ENCODE measurements at regions not wholly inside any gene's neighbourhood (a gene's known extent, or its start where the extent isn't known, plus 50 kb on each side); places are given as distances from the start of the nearest gene placed in this dataset.

DNA sequence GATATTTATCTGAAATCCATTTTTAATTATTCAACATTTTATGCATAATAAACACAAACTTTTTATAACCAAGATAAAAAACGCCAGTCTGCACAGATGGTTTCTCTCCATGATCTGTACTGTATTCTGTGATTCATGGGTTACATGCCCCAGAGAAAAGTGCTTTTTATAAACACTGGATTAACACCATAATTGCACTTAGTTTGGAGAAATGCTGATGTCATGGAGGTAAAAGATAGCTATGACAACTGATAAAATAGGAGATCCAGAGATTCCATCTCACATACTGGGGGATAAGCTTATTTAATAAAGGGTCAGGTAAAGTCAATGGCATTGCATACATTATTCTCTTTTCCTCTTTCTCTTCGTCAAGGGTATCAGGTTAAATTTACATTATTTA is 1460.4 kb upstream of the ALCAM start:
- Histone ChIP-seq H3K9ac (ENCODE audit: control insufficient read depth, insufficient read depth, low read length) (no peak overlapping the region), H3K9me3 (replicated peaks; ENCODE audit: control insufficient read depth, insufficient read depth, low read length) (no peaks in the 10 kb centered on the region), H3K4me3 (no peak overlapping the region), H3K4me2 (ENCODE audit: control insufficient read depth, insufficient read depth) (no peak overlapping the region), H4K20me1 (ENCODE audit: control insufficient read depth, insufficient read depth) (no peaks in the 10 kb centered on the region), H3K27ac (ENCODE audit: control insufficient read depth, insufficient read depth) (no peak overlapping the region), H3K4me1 (ENCODE audit: control insufficient read depth, insufficient read depth, low read length) (no peaks in the 10 kb centered on the region), H3K36me3 (ENCODE audit: control insufficient read depth in 2 of 2, insufficient read depth in 2 of 2, low read length in 1 of 2) (no peaks in the 10 kb centered on the region), H3K27me3 (replicated peaks in 1 of 2; ENCODE audit: control insufficient read depth in 2 of 2, insufficient read depth in 2 of 2, low read length in 1 of 2) (no peaks in the 10 kb centered on the region), H3K79me2 (ENCODE audit: control insufficient read depth, insufficient read depth, low read length) (no peaks in the 10 kb centered on the region), H2AFZ (ENCODE audit: control insufficient read depth, low read depth, low read length) (no peak overlapping the region)
- in situ Hi-C loops (cut with MboI) (no loop called here), intact Hi-C loops (cut with micrococcal nuclease; ENCODE audit: unreplicated experiment) (no loop called here)
- no peak for DNase-seq (ENCODE audit: low read depth, low spot score)
- WGBS (ENCODE audit: insufficient coverage, insufficient replicate concordance, low lambda C conversion rate, missing lambda C conversion rate), result 0% methylated on average over 2 of the region's 2 CpGs
- ChIA-PET RAD21 (ENCODE audit: unreplicated experiment) (no interaction called here), CTCF (no interaction called here), SMC1A (ENCODE audit: uncharacterized antibody, unreplicated experiment) (no interaction called here), POLR2A (no interaction called here)
- ATAC-seq, result no peak
- no TSS peak for BruUV-seq (replicated peaks)
- TF ChIP-seq YY1 (IDR thresholded peaks at IDR 0.05; ENCODE audit: low read depth, low read length), result no peak
- TF ChIP-seq ZZZ3 (IDR thresholded peaks at IDR 0.05; ENCODE audit: control insufficient read depth, insufficient read length, low read depth), result no peak
- no peak for TF ChIP-seq SIX5 (IDR thresholded peaks at IDR 0.05; ENCODE audit: low read depth, low read length, severe bottlenecking)
- no peak for TF ChIP-seq FOXM1 (IDR thresholded peaks at IDR 0.05; ENCODE audit: low read depth, low read length)
- no peak for TF ChIP-seq TAF1 (IDR thresholded peaks at IDR 0.05; ENCODE audit: borderline replicate concordance, low read depth, low read length)
- TF ChIP-seq RCOR1 (conservative IDR thresholded peaks at IDR 0.05; ENCODE audit: low read depth, low read length), result no peak
- TF ChIP-seq RAD51 (IDR thresholded peaks at IDR 0.05), result no peak
- TF ChIP-seq SMAD1 (IDR thresholded peaks at IDR 0.05; ENCODE audit: low read depth, partially characterized antibody), result no peak
- no peak for TF ChIP-seq CHD4 (IDR thresholded peaks at IDR 0.05)
- no peak for TF ChIP-seq EGR1 (IDR thresholded peaks at IDR 0.05; ENCODE audit: borderline replicate concordance in 1 of 2, low read depth in 2 of 2, low read length in 2 of 2)
- no peak for TF ChIP-seq ESRRA (IDR thresholded peaks at IDR 0.05; ENCODE audit: low read length)
- no peak for TF ChIP-seq CBFB (IDR thresholded peaks at IDR 0.05; ENCODE audit: low read depth)
- TF ChIP-seq, protein P1, sequence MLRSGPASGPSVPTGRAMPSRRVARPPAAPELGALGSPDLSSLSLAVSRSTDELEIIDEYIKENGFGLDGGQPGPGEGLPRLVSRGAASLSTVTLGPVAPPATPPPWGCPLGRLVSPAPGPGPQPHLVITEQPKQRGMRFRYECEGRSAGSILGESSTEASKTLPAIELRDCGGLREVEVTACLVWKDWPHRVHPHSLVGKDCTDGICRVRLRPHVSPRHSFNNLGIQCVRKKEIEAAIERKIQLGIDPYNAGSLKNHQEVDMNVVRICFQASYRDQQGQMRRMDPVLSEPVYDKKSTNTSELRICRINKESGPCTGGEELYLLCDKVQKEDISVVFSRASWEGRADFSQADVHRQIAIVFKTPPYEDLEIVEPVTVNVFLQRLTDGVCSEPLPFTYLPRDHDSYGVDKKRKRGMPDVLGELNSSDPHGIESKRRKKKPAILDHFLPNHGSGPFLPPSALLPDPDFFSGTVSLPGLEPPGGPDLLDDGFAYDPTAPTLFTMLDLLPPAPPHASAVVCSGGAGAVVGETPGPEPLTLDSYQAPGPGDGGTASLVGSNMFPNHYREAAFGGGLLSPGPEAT (IDR thresholded peaks at IDR 0.05; ENCODE audit: low read depth), result no peak
- TF ChIP-seq, protein P2, sequence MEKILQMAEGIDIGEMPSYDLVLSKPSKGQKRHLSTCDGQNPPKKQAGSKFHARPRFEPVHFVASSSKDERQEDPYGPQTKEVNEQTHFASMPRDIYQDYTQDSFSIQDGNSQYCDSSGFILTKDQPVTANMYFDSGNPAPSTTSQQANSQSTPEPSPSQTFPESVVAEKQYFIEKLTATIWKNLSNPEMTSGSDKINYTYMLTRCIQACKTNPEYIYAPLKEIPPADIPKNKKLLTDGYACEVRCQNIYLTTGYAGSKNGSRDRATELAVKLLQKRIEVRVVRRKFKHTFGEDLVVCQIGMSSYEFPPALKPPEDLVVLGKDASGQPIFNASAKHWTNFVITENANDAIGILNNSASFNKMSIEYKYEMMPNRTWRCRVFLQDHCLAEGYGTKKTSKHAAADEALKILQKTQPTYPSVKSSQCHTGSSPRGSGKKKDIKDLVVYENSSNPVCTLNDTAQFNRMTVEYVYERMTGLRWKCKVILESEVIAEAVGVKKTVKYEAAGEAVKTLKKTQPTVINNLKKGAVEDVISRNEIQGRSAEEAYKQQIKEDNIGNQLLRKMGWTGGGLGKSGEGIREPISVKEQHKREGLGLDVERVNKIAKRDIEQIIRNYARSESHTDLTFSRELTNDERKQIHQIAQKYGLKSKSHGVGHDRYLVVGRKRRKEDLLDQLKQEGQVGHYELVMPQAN (conservative IDR thresholded peaks at IDR 0.05), result no peak
- TF ChIP-seq, protein P3, sequence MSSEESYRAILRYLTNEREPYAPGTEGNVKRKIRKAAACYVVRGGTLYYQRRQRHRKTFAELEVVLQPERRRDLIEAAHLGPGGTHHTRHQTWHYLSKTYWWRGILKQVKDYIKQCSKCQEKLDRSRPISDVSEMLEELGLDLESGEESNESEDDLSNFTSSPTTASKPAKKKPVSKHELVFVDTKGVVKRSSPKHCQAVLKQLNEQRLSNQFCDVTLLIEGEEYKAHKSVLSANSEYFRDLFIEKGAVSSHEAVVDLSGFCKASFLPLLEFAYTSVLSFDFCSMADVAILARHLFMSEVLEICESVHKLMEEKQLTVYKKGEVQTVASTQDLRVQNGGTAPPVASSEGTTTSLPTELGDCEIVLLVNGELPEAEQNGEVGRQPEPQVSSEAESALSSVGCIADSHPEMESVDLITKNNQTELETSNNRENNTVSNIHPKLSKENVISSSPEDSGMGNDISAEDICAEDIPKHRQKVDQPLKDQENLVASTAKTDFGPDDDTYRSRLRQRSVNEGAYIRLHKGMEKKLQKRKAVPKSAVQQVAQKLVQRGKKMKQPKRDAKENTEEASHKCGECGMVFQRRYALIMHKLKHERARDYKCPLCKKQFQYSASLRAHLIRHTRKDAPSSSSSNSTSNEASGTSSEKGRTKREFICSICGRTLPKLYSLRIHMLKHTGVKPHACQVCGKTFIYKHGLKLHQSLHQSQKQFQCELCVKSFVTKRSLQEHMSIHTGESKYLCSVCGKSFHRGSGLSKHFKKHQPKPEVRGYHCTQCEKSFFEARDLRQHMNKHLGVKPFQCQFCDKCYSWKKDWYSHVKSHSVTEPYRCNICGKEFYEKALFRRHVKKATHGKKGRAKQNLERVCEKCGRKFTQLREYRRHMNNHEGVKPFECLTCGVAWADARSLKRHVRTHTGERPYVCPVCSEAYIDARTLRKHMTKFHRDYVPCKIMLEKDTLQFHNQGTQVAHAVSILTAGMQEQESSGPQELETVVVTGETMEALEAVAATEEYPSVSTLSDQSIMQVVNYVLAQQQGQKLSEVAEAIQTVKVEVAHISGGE (CRISPR knock-in tag; IDR thresholded peaks at IDR 0.05), result no peak
- no peak for TF ChIP-seq POLR2A (IDR thresholded peaks at IDR 0.05; ENCODE audit: low read depth, low read length)
- no peak for FAIRE-seq
